ENCODE measurements at regions not wholly inside any gene's neighbourhood (a gene's known extent, or its start where the extent isn't known, plus 50 kb on each side); places are given as distances from the start of the nearest gene placed in this dataset.
"Not testable (repeated sequence)": the region's sequence is repeated elsewhere in the genome, so short reads cannot be mapped to it uniquely, and the experiment has no call there.

DNA sequence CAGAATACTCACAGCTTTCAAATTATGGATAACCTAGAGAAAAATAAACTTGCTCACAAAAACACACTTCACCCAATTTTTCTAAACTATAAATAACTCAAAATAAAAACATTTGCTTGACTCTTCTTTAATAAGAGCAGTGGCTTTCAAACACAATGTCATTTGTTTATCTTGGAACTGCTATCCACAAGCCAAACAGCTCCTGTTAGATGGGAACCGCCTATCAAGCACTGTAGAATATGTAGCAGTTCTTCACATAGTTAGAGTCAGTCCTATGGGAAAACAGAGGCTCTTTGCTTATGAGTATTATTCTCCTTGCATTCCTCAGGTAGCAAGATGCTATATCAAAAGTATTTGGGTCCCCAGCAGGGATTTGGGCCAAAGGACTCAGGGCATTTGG is 120.2 kb upstream of the KCNJ18 start:
- peaks cover 21 to 42% of the 10 kb centered on the region in 2 experiments for H3K9me3 ChIP-seq (ENCODE audit: insufficient read depth in 2 of 2, low read depth in 1 of 2, low read length in 1 of 2)
- H2BK15ac ChIP-seq (ENCODE audit: low read length); FAIRE-seq; H3K79me2 ChIP-seq (ENCODE audit: control insufficient read depth in 1 of 2, insufficient read depth in 2 of 2, low read length in 2 of 2); H2BK5ac ChIP-seq (ENCODE audit: low read depth, low read length); H3K14ac ChIP-seq (ENCODE audit: insufficient read length); H4K91ac ChIP-seq (replicated peaks; ENCODE audit: insufficient read length, low read length); DNase-seq (ENCODE audit: low read depth in 1 of 2, low spot score in 2 of 2); CTCF ChIA-PET (ENCODE audit: partially characterized antibody); H3K4me1 ChIP-seq (replicated peaks in 1 of 4; ENCODE audit: control insufficient read depth in 3 of 4, insufficient read depth in 4 of 4, low read length in 3 of 4); H2AK5ac ChIP-seq (ENCODE audit: low read depth, low read length); H3K4ac ChIP-seq (replicated peaks; ENCODE audit: insufficient read length, low read depth, low read length); H2AFZ ChIP-seq (ENCODE audit: low read length); H2BK20ac ChIP-seq (ENCODE audit: low read length); H4K8ac ChIP-seq (ENCODE audit: extremely low read depth, insufficient read depth, low read length); H3K4me3 ChIP-seq (ENCODE audit: extremely low read depth in 1 of 4, insufficient read depth in 2 of 4, low read depth in 3 of 4, low read length in 4 of 4); H2BK12ac ChIP-seq (ENCODE audit: low read depth, low read length); H3K56ac ChIP-seq (replicated peaks; ENCODE audit: insufficient read length, low read depth, low read length); POLR2A ChIA-PET (ENCODE audit: partially characterized antibody); H3K4me2 ChIP-seq (ENCODE audit: insufficient read depth in 1 of 2, low read depth in 2 of 2, low read length in 2 of 2); H3K23me2 ChIP-seq (ENCODE audit: low read depth, low read length); H3K23ac ChIP-seq (ENCODE audit: insufficient read length); H4K5ac ChIP-seq (ENCODE audit: insufficient read length, low read depth, low read length); H3K79me1 ChIP-seq (ENCODE audit: low read depth, low read length); H3K36me3 ChIP-seq (ENCODE audit: control insufficient read depth in 2 of 4, insufficient read depth in 4 of 4, low read length in 3 of 4); H3K27ac ChIP-seq (ENCODE audit: low read depth, low read length); H4K20me1 ChIP-seq (replicated peaks in 1 of 2; ENCODE audit: control insufficient read depth in 1 of 2, insufficient read depth in 2 of 2, low read length in 2 of 2); H3K18ac ChIP-seq (ENCODE audit: extremely low read depth, low read length); H2BK120ac ChIP-seq (replicated peaks; ENCODE audit: low read depth, low read length); H3K27me3 ChIP-seq (replicated peaks in 1 of 4; ENCODE audit: control insufficient read depth in 3 of 4, extremely low read depth in 1 of 4, insufficient read depth in 3 of 4, low read length in 3 of 4); H3K9ac ChIP-seq (replicated peaks in 1 of 4; ENCODE audit: extremely low read depth in 1 of 4, low read depth in 3 of 4, low read length in 3 of 4): not testable (repeated sequence)
- WGBS, 2 experiments (ENCODE audit: extremely low coverage in 1 of 2, insufficient coverage in 1 of 2, insufficient read length in 1 of 2, insufficient replicate concordance in 2 of 2, low coverage in 1 of 2, low lambda C conversion rate in 2 of 2, missing lambda C conversion rate in 1 of 2) = 26% methylated on average over 1 of the region's 1 CpG; no CpG with 5 or more reads in 1 of the 2 experiments

DNA sequence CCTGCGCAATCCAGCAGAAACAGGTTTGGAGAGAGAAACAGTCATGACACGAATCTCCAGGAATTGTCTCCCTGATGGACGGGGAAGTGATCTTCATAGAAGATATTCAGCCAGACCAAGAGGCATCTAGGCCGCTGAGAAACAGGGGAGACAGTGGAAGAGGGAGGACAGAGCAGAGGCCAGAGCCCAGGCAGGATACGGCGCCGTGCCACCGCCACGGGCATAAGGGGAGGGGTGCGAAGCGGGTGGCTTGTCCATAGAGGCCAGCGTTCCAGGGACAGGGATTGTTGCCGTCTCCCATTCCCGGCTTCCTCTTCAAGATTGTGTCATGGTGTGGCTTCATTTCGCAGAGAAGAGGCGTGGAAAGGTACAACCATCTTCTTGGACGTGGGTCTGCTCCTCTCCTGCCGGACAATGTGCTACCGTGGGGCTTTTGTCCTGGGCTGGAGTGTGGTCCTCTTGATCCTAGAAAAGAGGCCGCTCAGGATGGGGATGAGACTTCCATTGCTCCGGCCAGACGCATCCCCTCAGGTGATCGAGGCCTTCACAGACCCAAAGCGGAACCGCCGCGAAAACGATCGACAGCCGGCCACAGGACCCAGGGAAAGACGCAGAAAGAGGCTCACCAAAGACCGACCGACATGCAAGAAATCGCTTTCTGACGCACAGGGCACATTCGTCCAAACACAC is 118.9 kb upstream of the KCNJ18 start:
- H2BK120ac ChIP-seq (replicated peaks; ENCODE audit: low read depth, low read length); H3K14ac ChIP-seq (ENCODE audit: insufficient read length); H2BK15ac ChIP-seq (ENCODE audit: low read length); H3K27ac ChIP-seq (ENCODE audit: low read depth, low read length); H3K9ac ChIP-seq (replicated peaks in 1 of 4; ENCODE audit: extremely low read depth in 1 of 4, low read depth in 3 of 4, low read length in 3 of 4); H2BK12ac ChIP-seq (ENCODE audit: low read depth, low read length); H3K27me3 ChIP-seq (replicated peaks in 1 of 4; ENCODE audit: control insufficient read depth in 3 of 4, extremely low read depth in 1 of 4, insufficient read depth in 3 of 4, low read length in 3 of 4); H4K8ac ChIP-seq (ENCODE audit: extremely low read depth, insufficient read depth, low read length); FAIRE-seq; H3K23ac ChIP-seq (ENCODE audit: insufficient read length); DNase-seq (ENCODE audit: low read depth in 1 of 2, low spot score in 2 of 2); H4K20me1 ChIP-seq (replicated peaks in 1 of 2; ENCODE audit: control insufficient read depth in 1 of 2, insufficient read depth in 2 of 2, low read length in 2 of 2); H3K18ac ChIP-seq (ENCODE audit: extremely low read depth, low read length); H4K5ac ChIP-seq (ENCODE audit: insufficient read length, low read depth, low read length); H3K36me3 ChIP-seq (ENCODE audit: control insufficient read depth in 2 of 4, insufficient read depth in 4 of 4, low read length in 3 of 4); H3K23me2 ChIP-seq (ENCODE audit: low read depth, low read length); H4K91ac ChIP-seq (replicated peaks; ENCODE audit: insufficient read length, low read length); H2BK20ac ChIP-seq (ENCODE audit: low read length); CTCF ChIA-PET (ENCODE audit: partially characterized antibody); H2BK5ac ChIP-seq (ENCODE audit: low read depth, low read length); H3K79me2 ChIP-seq (ENCODE audit: control insufficient read depth in 1 of 2, insufficient read depth in 2 of 2, low read length in 2 of 2); H3K56ac ChIP-seq (replicated peaks; ENCODE audit: insufficient read length, low read depth, low read length); H3K4me1 ChIP-seq (replicated peaks in 1 of 4; ENCODE audit: control insufficient read depth in 3 of 4, insufficient read depth in 4 of 4, low read length in 3 of 4); H3K4ac ChIP-seq (replicated peaks; ENCODE audit: insufficient read length, low read depth, low read length); POLR2A ChIA-PET (ENCODE audit: partially characterized antibody); H3K4me2 ChIP-seq (ENCODE audit: insufficient read depth in 1 of 2, low read depth in 2 of 2, low read length in 2 of 2); H2AK5ac ChIP-seq (ENCODE audit: low read depth, low read length); H2AFZ ChIP-seq (ENCODE audit: low read length); H3K79me1 ChIP-seq (ENCODE audit: low read depth, low read length); H3K4me3 ChIP-seq (ENCODE audit: extremely low read depth in 1 of 4, insufficient read depth in 2 of 4, low read depth in 3 of 4, low read length in 4 of 4): not testable (repeated sequence)
- peaks cover 16 to 41% of the 10 kb centered on the region in 2 experiments for H3K9me3 ChIP-seq (ENCODE audit: insufficient read depth in 2 of 2, low read depth in 1 of 2, low read length in 1 of 2)
- WGBS, 2 experiments (ENCODE audit: extremely low coverage in 1 of 2, insufficient coverage in 1 of 2, insufficient read length in 1 of 2, insufficient replicate concordance in 2 of 2, low coverage in 1 of 2, low lambda C conversion rate in 2 of 2, missing lambda C conversion rate in 1 of 2) = 85% methylated on average over 19 of the region's 36 CpGs; no CpG with 5 or more reads in 1 of the 2 experiments
